22Rv1 (cell line): ENCODE measurements at regions not wholly inside any gene's neighbourhood (a gene's known extent, or its start where the extent isn't known, plus 50 kb on each side); places are given as distances from the start of the nearest gene placed in this dataset.

Experiments
- H3K27ac ChIP-seq: fragments of 450-650 bp; 2 replicates; pipeline ENCODE4 v1.5.1; 2017
- CTCF ChIP-seq: fragments of 450-650 bp; IDR thresholded peaks from 2 replicates; pipeline ENCODE4 v1.5.1; 2017; ENCODE audit warnings: mild to moderate bottlenecking
- ZFX ChIP-seq: fragments of 450-650 bp; IDR thresholded peaks from 2 replicates; pipeline ENCODE4 v1.6.1; 2017; ENCODE audit warnings: antibody characterized with exemption, borderline replicate concordance

GRCh38 chr10:131513901-131514300 is 202.4 kb upstream of the TCERG1L start:
- no peak overlapping the region for H3K27ac ChIP-seq
- TF ChIP-seq CTCF (no peak), ZFX (no peak)

DNA sequence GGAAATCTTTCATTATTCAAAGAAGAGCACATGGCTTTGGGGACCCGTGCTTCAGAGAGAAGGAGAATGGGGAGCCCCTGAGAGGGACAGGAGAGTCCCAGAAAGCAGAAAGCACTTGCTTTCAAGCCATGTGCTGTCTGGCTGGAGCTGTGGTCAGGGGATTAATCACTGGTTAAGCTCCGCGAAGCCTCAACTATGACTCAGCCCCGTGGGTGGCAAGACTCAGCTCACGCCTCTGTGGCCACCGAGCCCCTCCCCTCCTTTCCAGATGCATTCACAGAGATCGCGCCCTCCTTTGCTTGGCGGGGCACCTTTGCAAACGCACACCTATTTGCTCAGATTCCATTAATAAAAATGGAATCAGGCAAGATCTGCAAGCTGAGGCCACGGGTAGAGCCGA is 202.9 kb upstream of the TCERG1L start:
- TF ChIP-seq CTCF (no peak), ZFX (no peak)
- no peak overlapping the region for H3K27ac ChIP-seq

DNA sequence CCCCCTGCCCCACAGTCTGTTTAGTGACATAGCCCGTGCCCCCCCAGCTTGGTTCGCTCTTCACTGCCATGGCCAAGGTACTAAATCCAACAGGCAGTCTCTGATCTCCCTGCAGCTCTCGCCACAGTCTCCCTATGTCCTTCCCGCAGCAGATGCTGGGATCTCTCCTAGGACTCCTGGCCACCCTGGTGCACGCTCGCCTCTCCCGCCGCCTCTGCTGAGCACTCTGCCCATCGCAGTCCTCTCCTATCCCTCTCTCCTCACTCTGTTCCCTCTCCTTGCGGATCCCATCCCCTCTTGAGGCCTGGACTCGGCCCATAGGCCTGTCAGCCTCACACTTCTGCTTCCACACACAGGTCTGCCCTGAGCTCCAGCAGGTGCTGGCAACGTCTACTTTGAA is 204.8 kb upstream of the TCERG1L start:
- TF ChIP-seq CTCF = no peak
- TF ChIP-seq ZFX = no peak

GRCh38 chr10:131517781-131518180 is 206.3 kb upstream of the TCERG1L start:
- TF ChIP-seq ZFX (no peak), CTCF (no peak)
- H3K27ac ChIP-seq = no peak overlapping the region

More for the DNA sequence above, 204.8 kb upstream of the TCERG1L start:
- H3K27ac ChIP-seq = no peak overlapping the region

GRCh38 chr10:131519723-131520605 is 208.4 kb upstream of the TCERG1L start:
- TF ChIP-seq ZFX (no peak), CTCF (no peak)

GRCh38 chr10:131531265-131532190 is 220.0 kb upstream of the TCERG1L start:
- no peak for TF ChIP-seq CTCF
- no peak for TF ChIP-seq ZFX
- H3K27ac ChIP-seq = no peak overlapping the region

More at GRCh38 chr10:131519723-131520605, 208.4 kb upstream of the TCERG1L start:
- H3K27ac ChIP-seq = no peak overlapping the region
